ENCODE measurements at regions not wholly inside any gene's neighbourhood (a gene's known extent, or its start where the extent isn't known, plus 50 kb on each side); places are given as distances from the start of the nearest gene placed in this dataset.
"Not testable (repeated sequence)": the region's sequence is repeated elsewhere in the genome, so short reads cannot be mapped to it uniquely, and the experiment has no call there.

- H3K4me3 Mint-ChIP-seq, result not testable (repeated sequence)
Measured at GRCh38 chr2:192384191-192384590, 189.5 kb upstream of the TMEFF2 start.

GRCh38 chr2:192381082-192381481, 186.3 kb upstream of the TMEFF2 start:
- Mint-ChIP-seq H3K4me1 (peaks cover 12% of the 10 kb centered on the region), H3K36me3 (peaks cover 8% of the 10 kb centered on the region), H3K4me3 (no peak overlapping the region), H3K27ac (no peak overlapping the region), H3K27me3 (ENCODE audit: low read depth) (no peaks in the 10 kb centered on the region), H3K9me3 (peaks cover 12% of the 10 kb centered on the region)
- no peak for DNase-seq (ENCODE audit: low spot score)
- POLR2A ChIA-PET, result no interaction called here
- ATAC-seq, result no peak
- CTCF ChIA-PET, result no interaction called here
- TF ChIP-seq ATF2 (CRISPR knock-in tag; IDR thresholded peaks at IDR 0.05; ENCODE audit: borderline replicate concordance, low read depth), result no peak
- no peak for TF ChIP-seq USF1 (CRISPR knock-in tag; IDR thresholded peaks at IDR 0.05)
- no peak for TF ChIP-seq GTF2I (CRISPR knock-in tag; conservative IDR thresholded peaks at IDR 0.05)
- no peak for TF ChIP-seq ZMAT4 (CRISPR knock-in tag; IDR thresholded peaks at IDR 0.05)
- TF ChIP-seq USF2 (CRISPR knock-in tag; IDR thresholded peaks at IDR 0.05), result no peak
- no peak for TF ChIP-seq CBFB (CRISPR knock-in tag; IDR thresholded peaks at IDR 0.05; ENCODE audit: low read depth)
- TF ChIP-seq TCF7 (CRISPR knock-in tag; IDR thresholded peaks at IDR 0.05; ENCODE audit: low read depth), result no peak
- no peak for TF ChIP-seq ATF1 (CRISPR knock-in tag; IDR thresholded peaks at IDR 0.05)
- no peak for TF ChIP-seq ZNF532 (CRISPR knock-in tag; IDR thresholded peaks at IDR 0.05; ENCODE audit: borderline replicate concordance)
- no peak for TF ChIP-seq AFF4 (CRISPR knock-in tag; IDR thresholded peaks at IDR 0.05; ENCODE audit: borderline replicate concordance)
- no peak for TF ChIP-seq OVOL2 (CRISPR knock-in tag; IDR thresholded peaks at IDR 0.05; ENCODE audit: borderline replicate concordance)
- no peak for TF ChIP-seq NR2C2 (CRISPR knock-in tag; IDR thresholded peaks at IDR 0.05)
- TF ChIP-seq PRDM15 (CRISPR knock-in tag; IDR thresholded peaks at IDR 0.05), result no peak
- TF ChIP-seq ESRRA (CRISPR knock-in tag; IDR thresholded peaks at IDR 0.05; ENCODE audit: borderline replicate concordance), result no peak
- TF ChIP-seq ETV6 (CRISPR knock-in tag; IDR thresholded peaks at IDR 0.05), result no peak
- no peak for TF ChIP-seq CREM (CRISPR knock-in tag; IDR thresholded peaks at IDR 0.05)
- TF ChIP-seq ATF6 (CRISPR knock-in tag; IDR thresholded peaks at IDR 0.05), result no peak

More at GRCh38 chr2:192384191-192384590, 189.5 kb upstream of the TMEFF2 start:
- H3K27ac Mint-ChIP-seq; ATAC-seq; H3K27me3 Mint-ChIP-seq (ENCODE audit: low read depth); DNase-seq (ENCODE audit: low spot score); CTCF ChIA-PET; POLR2A ChIA-PET: not testable (repeated sequence)
- Mint-ChIP-seq H3K36me3 (peaks cover 14% of the 10 kb centered on the region), H3K4me1 (peaks cover 12% of the 10 kb centered on the region), H3K9me3 (peaks cover 27% of the 10 kb centered on the region)

Data from WTC11 (cell line).